EL (cell line): ENCODE measurements at regions not wholly inside any gene's neighbourhood (a gene's known extent, or its start where the extent isn't known, plus 50 kb on each side); places are given as distances from the start of the nearest gene placed in this dataset.
"Not testable (repeated sequence)": the region's sequence is repeated elsewhere in the genome, so short reads cannot be mapped to it uniquely, and the experiment has no call there.

Source experiments
- DNase-seq: peaks from one replicate; pipeline ENCODE4 v3.0.0-alpha.2; 2016

DNA sequence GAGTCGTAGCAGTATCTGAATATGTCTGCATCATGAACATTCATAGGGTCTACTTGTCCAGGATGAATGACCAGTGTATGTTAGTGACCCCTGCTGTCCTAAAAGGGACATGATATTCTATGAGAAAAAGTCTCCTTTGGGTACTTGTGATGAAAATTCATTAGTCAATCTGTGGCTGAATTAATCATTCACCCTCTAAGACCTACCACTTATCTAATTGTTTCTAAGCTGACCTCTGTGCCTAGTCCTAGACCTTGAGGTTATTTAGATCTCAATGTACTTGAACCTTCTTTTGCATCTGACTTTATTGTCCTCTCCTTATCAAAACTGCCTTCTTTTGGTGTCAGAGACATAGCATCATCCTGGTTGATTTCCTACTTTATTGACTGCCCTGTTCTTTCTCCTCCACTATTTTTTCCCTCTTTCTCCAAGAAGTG lies 799.3 kb downstream of the DIPK2A start:
- DNase-seq = peak; percentile 6

DNA sequence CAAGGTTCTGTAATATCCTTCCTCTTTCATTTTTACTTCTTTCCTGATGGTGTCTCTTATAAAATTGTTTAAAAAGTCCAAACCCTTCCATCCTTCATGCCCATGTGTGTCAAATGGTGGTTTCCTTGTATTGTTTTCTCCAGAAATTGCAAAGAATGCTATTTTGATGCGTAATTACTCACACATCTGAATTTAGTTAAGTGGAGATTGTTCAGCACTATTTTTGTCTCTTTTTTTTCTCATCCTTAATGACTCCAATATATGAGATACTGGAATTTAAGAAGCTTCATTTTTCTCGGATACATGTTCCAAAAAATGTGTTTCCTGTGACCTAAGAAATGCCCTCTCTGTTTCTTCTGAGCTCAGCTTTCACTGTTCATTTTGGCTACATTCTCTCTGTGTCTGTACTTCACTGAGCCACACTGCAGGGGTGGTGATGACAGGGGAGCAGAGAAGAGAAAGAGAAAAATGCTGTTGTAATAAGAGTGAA lies 799.8 kb downstream of the DIPK2A start:
- DNase-seq = no peak

DNA sequence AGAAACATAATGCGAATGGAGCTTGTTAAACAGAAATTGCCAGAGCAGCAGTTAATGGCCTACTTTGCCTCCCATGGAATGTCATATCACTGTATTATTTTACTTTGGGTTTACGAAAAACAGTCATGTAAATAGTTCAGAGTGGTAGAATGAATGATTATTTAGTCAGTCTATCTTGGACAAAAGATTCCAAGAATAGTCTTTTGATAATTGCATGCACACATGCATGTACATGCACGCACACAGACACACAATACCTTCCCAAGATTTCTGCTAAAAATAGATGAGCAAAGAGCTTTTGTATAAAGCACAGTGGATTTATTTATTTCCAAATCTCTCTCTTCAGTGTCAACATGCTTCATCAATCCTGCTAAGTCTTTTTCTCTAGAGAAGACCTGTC lies 800.7 kb downstream of the DIPK2A start:
- no peak for DNase-seq

DNA sequence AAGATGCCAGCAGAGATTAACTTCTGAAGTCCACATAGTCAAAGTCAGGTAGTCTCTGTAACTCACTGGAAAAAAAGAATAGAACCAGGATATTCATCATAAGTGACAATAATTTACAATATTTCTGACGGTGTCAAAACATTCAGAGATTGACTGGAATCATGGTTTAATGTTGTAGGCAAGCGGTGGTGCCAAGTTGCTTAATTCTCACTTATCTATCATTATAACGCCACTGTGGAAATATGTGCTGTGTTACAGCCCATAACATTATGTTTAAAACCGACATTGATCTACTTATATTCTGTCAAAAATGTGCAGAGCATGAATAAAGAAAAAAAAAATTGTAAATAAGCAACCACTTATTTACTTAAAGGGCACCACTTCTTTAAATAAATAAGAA lies 801.7 kb downstream of the DIPK2A start:
- DNase-seq = no peak

DNA sequence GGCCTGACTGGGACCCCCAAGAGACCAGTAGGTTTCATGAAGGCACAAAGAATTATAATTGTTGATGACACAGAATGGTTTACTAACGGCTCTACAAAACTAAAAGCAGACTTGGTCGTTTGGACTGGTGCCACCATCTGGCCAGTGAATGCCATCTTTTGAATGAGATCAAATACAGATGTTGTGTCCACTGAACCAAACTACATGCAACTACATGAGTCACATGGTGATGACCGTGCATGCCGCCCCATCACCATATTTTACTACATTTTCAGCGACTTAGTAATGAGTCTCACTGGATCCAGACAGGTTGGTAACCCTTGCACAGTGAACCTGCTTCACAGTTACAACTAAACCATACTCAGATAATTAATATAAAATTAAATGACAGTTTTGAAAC lies 803.3 kb downstream of the DIPK2A start:
- DNase-seq = peak; percentile 2

DNA sequence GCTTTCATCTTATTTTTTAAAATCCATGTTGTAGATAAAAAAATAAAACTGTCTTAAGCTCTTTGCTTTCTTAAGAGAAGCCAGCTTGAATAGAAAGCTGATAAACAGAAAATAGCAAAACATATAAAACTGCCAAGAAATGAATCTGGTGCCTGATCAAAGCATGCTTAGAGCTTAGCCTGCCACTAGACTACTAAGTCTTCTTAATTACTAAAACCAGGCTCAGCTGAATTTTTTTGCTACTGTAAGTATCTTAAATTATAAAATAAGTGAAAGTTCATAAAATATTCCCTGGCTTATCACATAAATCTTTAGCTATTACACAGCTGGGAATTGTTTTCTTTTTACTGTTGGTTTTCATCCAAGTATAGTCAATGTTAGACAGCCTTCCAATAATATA lies 803.9 kb downstream of the DIPK2A start:
- no peak for DNase-seq

DNA sequence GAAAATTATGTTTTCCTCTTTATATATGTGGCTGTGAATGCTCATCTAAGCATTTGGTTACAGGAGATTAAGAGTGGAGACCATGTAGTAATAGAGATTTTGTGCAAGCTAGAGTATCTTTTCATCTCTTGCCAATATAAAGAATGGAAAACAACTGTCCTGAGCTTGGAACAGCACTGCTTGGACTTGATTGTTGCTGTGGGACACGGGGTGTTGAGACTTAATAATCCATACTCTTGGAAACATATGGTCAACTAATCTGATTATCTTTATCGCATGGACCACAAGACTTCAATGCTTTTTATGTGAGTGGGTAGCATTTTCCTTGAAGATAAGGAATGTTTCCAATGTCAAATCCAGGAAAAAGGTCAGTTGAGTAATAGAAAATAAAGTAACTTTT lies 806.3 kb downstream of the DIPK2A start:
- no peak for DNase-seq

DNA sequence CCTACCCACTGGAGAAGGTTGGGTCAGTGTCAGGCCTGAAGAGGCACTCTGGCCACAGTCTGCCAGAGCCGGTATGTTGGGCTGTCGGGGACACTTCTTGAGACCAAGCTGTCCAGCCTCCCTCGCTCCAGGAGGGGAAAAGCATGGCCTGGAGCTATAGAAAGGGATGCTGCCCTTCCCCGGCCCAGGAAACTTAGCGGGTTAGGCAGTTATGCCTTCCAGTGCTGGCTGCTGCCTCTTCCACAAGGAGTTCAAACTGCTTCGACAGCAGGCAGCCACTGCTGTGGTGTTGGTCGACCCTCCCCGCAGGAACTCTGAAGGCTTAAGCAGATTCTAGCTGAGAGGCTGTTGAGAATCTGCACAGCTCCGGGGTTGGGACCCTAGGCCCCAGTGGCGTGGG lies 819.4 kb downstream of the DIPK2A start:
- no peak for DNase-seq

DNA sequence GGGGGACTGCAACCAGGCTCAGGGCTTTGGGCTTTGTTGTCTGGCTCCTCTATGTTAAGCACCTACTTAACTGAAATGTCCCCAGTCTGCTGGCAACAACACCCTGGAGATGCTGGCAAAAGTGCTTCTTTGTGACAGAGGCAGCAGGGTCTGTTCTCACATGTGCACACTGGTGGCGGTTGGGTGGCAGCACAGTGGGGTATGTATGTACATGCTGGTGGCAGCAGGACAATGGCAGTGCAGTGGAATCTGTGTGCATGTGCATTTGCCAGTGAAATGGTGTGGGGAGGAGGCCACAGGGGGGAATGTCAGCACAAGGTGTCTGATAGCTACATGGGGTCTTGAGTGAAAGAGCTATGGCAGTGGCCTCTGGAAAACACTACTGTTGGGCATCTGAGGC lies 830.3 kb downstream of the DIPK2A start:
- DNase-seq = no peak

DNA sequence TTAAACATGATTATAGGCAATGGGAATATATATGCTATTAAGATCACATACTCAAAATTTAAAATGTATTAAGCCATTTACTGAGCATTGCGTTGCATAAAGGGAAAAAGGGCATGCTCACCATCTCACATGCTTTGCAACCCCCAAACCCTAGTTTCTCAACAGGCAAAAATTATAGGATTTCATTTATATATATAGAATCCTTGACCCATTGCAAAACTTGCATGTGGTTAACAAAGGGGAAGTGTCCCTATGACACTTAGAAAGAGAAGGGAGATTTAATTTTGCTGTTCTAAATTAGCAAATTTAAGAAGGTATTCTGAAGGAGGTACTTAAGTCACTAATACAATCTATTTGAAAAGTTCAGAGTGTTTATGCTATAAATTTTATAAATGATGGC lies 837.8 kb downstream of the DIPK2A start:
- DNase-seq = no peak

DNA sequence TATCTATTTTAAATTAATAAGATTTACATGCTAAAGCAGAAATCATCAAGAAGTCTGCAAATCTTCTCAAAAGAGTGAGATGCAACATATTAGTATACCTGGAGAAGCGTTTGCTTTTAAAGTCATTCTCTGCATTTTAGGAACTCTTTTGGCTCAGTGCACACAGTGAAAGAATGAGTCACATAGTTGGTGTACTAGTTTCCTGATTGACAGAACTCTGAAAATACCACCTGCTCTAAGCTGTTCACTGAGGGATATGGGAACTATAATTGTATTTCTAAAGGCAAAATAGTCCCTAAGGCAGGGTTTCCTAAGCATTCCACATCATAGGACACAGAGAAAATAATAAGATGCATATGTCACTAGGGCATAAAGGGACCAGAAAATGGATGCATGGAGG lies 838.5 kb downstream of the DIPK2A start:
- DNase-seq = no peak

DNA sequence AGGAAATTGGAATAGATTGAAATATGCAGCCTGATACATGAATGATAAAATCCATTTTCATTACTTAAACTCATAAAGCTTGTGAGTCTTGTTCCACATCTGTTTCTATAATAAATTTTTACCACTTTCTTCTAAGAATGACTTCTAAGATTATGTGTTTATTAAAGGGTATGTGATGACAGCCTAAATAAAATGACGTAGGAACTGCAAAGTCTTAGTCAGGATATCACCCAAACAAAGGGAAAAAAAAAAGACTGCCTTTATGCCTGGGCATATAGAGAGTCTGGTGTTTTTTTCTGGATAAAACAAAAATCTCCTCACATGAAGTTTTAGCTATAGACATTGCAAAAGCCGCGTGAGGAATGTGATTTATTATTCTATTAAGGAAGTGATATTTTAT lies 844.0 kb downstream of the DIPK2A start:
- DNase-seq = no peak

DNA sequence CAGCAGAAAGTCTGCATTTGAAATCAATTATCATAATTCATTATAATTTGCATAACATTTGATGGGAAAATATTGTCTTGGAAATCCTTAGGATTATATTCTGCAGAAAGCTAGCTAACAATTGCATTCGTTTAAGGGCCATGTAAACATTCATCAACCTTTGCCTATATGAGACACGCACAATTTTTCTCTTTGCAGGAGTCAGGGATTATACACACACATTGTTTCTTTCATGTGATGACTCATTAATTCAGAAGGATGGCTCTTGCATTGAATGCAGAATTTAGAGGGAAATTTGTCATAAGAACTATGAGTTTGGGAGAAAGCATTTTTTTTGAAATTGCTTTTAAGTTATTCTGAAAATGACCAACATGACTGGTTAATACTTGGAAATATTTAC lies 844.7 kb downstream of the DIPK2A start:
- DNase-seq = no peak

DNA sequence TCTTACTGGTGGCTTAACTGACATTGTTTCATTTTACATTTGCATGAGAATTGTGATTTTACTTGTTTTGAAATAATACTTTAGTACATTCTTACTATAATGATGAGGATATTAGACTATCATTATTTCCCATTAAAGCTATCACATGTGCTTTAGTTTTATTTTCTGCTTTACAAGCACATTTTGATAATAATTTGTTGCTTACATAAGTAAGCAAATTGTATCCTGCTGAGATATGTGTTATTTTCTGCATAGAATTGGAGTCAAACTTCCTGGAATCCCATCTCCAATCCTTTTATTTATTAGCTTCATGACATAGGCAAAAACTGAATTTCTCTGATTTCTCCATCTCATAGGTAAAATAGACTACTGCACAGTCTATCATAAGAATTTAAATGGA lies 847.4 kb downstream of the DIPK2A start:
- DNase-seq = no peak

DNA sequence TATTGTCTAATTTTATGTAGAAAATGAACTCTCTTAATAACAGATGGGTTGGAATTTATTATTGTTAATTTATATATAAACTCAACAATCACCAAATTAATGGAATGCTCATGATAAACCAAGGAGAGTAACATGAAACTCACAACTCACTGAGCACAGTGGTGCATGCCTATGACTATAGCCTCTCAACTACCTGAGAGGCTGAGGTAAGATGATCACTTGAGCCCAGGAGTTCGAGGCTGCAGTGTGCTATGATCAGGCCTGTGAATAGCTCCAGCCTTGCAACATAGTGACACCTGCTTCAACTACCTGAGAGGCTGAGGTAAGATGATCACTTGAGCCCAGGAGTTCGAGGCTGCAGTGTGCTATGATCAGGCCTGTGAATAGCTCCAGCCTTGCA lies 848.6 kb downstream of the DIPK2A start:
- DNase-seq = not testable (repeated sequence)

DNA sequence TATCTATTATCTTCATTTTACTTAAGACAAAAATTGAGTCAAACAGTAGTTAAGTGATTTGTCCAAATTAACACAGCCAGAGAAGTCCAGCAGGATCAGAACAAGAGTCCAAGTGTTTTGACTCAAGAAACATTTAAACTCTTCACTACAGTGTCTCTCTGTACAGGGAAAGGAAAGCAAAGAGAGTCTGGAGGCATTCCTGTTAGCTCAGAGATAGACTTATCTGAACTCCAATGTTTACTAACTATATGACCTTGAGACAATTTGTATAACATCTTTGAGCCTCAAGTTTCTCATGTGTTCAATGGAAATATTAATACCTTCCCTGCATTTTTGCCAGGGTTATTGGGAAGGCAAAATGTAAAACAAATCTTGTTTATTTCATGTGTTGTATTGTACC lies 849.1 kb downstream of the DIPK2A start:
- DNase-seq = no peak

DNA sequence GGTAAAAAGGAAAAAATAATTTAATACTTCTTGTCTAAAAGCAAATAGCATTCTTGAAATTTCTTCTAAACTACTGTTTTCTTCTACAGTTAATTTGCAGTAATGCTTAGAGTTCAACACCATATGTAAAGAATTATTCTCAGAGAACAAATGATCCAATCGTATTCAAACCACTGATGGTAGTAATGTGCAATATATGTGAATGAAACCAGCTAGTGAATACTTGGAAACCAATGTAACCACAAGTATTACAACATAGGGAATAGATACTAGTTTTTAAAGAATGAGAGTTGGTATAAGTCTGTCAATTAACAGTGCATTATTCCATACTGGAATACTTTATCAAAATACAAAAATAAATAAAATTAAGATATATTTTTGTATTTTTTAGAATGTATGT lies 850.0 kb downstream of the DIPK2A start:
- no peak for DNase-seq

DNA sequence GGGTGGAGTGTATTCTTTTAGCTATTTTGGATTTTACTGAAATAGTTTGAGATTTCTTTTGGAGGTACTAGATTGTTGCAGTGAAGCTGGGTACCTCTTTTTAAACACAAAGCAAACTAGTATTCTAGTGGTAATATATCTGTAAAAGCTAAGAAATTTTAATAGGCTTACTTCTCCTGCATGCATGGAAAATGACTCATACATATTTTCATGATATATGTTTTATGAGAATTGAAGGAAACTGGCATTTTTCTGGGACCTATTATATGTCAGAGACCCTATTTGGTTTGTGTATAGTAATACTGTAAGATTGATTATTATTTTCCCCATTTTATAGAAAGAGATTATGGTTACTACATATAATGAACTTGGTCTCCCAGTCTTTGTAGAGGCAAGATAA lies 851.0 kb downstream of the DIPK2A start:
- peak; percentile 1 for DNase-seq

DNA sequence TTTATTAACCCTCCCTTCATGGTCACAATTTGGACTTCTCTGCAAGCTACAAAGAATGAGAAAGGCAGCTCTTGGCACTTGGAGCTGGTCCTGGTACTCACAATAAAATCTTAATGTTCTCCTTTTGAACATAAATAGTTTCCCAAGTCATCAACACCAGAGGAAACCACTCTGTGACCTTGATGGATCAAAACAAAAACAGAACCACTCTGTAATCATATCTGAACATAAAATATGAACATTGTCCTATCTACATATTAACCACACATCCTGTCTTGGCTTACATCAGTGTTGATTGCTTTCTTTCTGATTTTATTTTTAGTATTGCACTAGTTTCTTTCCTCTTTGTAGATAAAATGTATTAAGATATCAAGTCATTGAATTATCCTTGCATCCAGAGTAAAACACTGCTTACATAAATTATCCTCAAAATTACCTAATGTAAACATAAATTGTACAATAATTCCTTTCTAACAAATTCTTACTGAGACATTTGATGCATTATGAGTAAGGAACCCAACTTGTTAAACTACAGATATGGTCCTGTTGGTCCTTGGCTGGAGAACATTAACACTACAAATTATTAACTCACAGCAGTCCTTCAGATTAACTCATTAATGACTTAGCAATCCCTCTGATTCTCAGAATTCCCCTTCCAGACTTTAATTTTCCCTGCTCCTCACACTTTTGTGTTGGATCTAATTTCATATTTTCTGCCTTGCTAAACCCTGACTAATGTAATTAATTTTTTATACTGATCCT lies 860.5 kb downstream of the DIPK2A start:
- DNase-seq = no peak

DNA sequence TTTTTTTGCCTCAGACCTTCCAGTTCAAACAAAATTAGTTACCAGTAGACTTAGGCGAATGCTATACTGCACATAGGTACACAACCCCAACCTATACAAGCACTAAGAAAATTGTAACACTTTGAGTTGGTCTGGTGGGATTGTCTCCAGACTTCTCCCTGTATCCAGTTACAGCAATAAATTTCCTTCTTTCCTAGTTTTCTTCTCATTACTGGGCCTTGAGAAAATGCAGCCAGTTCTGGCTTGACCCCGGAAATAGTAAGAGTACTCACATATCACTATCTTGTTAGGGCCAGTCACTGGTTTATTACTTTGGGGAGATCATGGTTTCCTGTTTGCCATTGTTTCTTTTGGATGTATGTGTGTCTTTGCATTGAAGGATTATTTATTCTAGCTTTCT lies 868.4 kb downstream of the DIPK2A start:
- no peak for DNase-seq

DNA sequence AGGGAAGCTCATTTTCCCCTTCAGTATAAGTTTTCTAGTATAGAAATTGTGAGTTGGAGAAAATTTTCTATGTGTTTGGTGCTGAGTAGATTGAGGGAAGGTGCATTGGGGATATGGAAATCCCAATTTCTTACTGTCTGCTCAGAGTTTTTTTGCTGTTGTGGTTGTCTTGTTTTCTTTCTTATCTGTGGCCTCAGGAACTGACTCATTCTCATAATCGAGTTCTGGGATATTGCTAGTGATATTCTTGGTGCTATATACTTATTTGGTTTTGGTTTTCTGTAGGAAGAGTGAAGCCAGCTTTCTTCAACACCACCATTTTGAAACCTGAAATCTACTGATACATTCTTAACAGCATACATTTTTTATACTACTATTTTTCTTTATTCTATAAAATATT lies 869.2 kb downstream of the DIPK2A start:
- no peak for DNase-seq

DNA sequence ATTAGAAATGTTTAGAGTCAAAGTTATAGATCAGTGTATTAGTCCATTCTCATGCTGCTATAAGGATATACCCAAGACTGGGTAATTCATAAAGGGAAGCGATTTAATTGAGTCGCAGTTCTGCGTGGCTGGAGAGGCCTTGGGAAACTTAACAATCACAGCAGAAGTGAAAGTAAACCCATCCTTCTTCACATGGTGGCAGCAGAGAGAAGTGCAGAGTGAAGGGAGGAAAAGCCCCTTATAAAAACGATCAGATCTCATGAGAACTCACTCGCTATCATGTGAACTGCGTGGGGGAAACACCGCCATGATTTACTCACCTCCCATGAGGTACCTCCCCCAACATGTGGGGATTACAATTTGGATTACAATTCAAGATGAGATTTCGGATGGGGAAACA lies 871.5 kb downstream of the DIPK2A start:
- DNase-seq = no peak

DNA sequence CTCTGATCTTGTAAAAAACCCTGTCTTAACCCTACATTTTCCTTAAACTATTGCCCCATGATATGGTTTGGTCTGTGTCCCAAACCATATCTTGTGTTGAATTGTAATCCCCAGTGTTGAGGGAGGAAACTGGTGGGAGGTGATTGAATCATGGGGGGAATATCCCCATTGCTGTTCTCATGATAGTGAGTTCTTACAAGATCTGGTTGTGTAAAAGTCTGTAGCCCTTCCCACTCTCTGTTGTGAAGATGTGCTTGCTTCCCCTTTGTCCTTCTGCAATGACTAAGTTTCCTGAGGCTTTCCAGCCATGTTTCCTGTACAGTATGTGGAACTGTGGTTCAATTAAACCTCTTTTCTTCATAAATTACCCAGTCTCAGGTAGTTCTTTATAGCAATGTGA lies 881.4 kb downstream of the DIPK2A start:
- no peak for DNase-seq

DNA sequence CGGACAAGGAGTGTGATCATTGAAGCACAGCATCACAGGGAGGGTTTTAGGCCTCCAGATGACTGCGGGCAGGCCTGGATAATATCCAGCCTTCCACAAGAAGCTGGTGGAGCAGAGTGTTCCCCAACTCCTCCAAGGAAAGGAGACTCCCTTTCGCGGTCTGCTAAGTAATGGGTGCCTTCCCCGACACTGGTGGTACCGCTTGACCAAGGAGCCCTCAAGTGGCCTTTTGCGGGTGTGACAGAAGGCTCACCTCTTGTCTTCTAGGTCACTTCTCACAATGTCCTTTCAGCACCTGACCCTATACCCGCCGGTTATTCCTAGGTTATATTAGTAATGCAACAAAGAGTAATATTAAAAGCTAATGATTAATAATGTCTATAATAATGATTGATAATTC lies 882.4 kb downstream of the DIPK2A start:
- DNase-seq = not testable (repeated sequence)

DNA sequence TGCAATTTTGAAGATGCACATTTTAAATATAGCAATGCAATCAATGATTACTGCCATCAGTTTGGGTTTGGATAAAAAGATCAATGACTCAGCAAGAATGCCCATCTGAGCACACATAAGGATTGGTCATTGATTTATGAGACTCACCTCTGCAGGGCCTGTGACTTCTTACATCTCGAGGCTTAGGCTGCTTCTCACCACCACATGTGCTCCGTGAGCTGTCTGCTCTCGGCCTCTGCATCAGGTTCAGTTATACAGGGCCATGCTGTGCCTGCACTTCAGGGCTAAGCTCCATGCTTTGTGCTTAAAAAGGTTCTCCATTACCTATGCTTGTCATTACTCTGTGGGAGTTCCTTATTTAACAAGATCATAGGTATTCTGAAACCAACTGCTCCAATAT lies 887.5 kb downstream of the DIPK2A start:
- DNase-seq = no peak
